GM06990 (cell line): ENCODE measurements at regions not wholly inside any gene's neighbourhood (a gene's known extent, or its start where the extent isn't known, plus 50 kb on each side); places are given as distances from the start of the nearest gene placed in this dataset.

ENCODE experiments used
- DNase-seq: peaks from one replicate; pipeline ENCODE4 v3.0.0-alpha.2; 2011; ENCODE audit not compliant: insufficient read length; ENCODE audit errors: extremely low read depth
- H3K27me3 ChIP-seq: replicated peaks from 2 replicates; pipeline ENCODE4 v1.6.0; 2011; ENCODE audit warnings: low read length; ENCODE audit not compliant: control insufficient read depth, insufficient read depth
- H3K36me3 ChIP-seq: 2 replicates; pipeline ENCODE4 v1.5.1; 2011; ENCODE audit warnings: low read length; ENCODE audit not compliant: control insufficient read depth, insufficient read depth
- H3K4me3 ChIP-seq: replicated peaks from 2 replicates; pipeline ENCODE4 v1.5.1; 2011; ENCODE audit warnings: low read depth, mild to moderate bottlenecking, control low read depth, low read length
- CTCF ChIP-seq: IDR thresholded peaks from 2 replicates; pipeline ENCODE4 v1.5.1; 2011; ENCODE audit warnings: low read length, control low read depth, mild to moderate bottlenecking, inconsistent platforms; ENCODE audit not compliant: insufficient read depth, poor library complexity, severe bottlenecking

- Histone ChIP-seq H3K36me3 (no peaks in the 10 kb centered on the region), H3K4me3 (no peak overlapping the region), H3K27me3 (no peaks in the 10 kb centered on the region)
- no peak for DNase-seq
- TF ChIP-seq CTCF, result no peak
Measured at GRCh38 chr16:73804456-73804855, 492.2 kb upstream of the PSMD7 start.

GRCh38 chr16:73798471-73798870 is 498.1 kb upstream of the PSMD7 start:
- no peak for TF ChIP-seq CTCF
- DNase-seq, result no peak
- Histone ChIP-seq H3K36me3 (no peaks in the 10 kb centered on the region), H3K4me3 (no peak overlapping the region), H3K27me3 (no peaks in the 10 kb centered on the region)

GRCh38 chr16:73797115-73797514 is 499.5 kb upstream of the PSMD7 start:
- no peak for DNase-seq
- Histone ChIP-seq H3K36me3 (no peaks in the 10 kb centered on the region), H3K4me3 (no peak overlapping the region), H3K27me3 (no peaks in the 10 kb centered on the region)
- no peak for TF ChIP-seq CTCF

- no peak for TF ChIP-seq CTCF
- Histone ChIP-seq H3K27me3 (no peaks in the 10 kb centered on the region), H3K4me3 (no peak overlapping the region), H3K36me3 (no peaks in the 10 kb centered on the region)
- no peak for DNase-seq
Measured at GRCh38 chr16:73796241-73796640, 500.4 kb upstream of the PSMD7 start.

GRCh38 chr16:73794994-73795393 is 501.6 kb upstream of the PSMD7 start:
- no peak overlapping the region for H3K4me3 ChIP-seq
- no peak for TF ChIP-seq CTCF
- no peak for DNase-seq
- H3K36me3 ChIP-seq, result no peaks in the 10 kb centered on the region
- no peaks in the 10 kb centered on the region for H3K27me3 ChIP-seq

- Histone ChIP-seq H3K4me3 (no peak overlapping the region), H3K36me3 (no peaks in the 10 kb centered on the region), H3K27me3 (no peaks in the 10 kb centered on the region)
- TF ChIP-seq CTCF, result no peak
- DNase-seq, result no peak
Measured at GRCh38 chr16:73793871-73794437, 502.7 kb upstream of the PSMD7 start.
